Thoracic aorta (tissue), 2 donors: ENCODE measurements at regions not wholly inside any gene's neighbourhood (a gene's known extent, or its start where the extent isn't known, plus 50 kb on each side); places are given as distances from the start of the nearest gene placed in this dataset.

ENCODE experiments used
- ATAC-seq: fragments of 150-250 bp; one replicate; pipeline ENCODE4 v1.8.0; 2017; ENCODE audit warnings: low read depth; ENCODE audit not compliant: insufficient number of reproducible peaks, low FRiP score
- DNase-seq: peaks from one replicate; pipeline ENCODE4 v3.0.0-alpha.2; 2020; ENCODE audit warnings: low spot score
- H3K27ac ChIP-seq, 2 donors: fragments of 200-600 bp; sonication (generic); 1 replicate in 1 of 2; 2 replicates in 1 of 2; pipeline ENCODE4 v1.5.1; 2016; ENCODE audit warnings: mild to moderate bottlenecking in 2 of 2, moderate library complexity in 2 of 2
- H3K27me3 ChIP-seq: fragments of 200-600 bp; sonication (generic); replicated peaks from 2 replicates; pipeline ENCODE4 v1.6.0; 2016; ENCODE audit warnings: mild to moderate bottlenecking; ENCODE audit not compliant: insufficient read depth
- H3K36me3 ChIP-seq: fragments of 200-600 bp; sonication (generic); one replicate; pipeline ENCODE4 v1.5.1; 2016
- H3K4me1 ChIP-seq, 2 donors: fragments of 200-600 bp; sonication (generic); 1 replicate in 1 of 2; 2 replicates in 1 of 2; pipeline versions ENCODE4 v1.5.1 to v1.6.0; 2016; ENCODE audit warnings: low read depth in 2 of 2, mild to moderate bottlenecking in 1 of 2; ENCODE audit not compliant: control insufficient read depth in 1 of 2
- H3K4me3 ChIP-seq: fragments of 200-600 bp; sonication (generic); 2 replicates; pipeline ENCODE4 v1.5.1; 2016; ENCODE audit warnings: mild to moderate bottlenecking
- H3K9me3 ChIP-seq: fragments of 200-600 bp; sonication (generic); 2 replicates; pipeline ENCODE4 v1.5.1; 2016
- CTCF ChIP-seq: fragments of 200-600 bp; sonication (generic); IDR thresholded peaks from one replicate; pipeline ENCODE4 v1.5.1; 2019; ENCODE audit warnings: antibody characterized with exemption

- Histone ChIP-seq H3K9me3 (no peaks in the 10 kb centered on the region), H3K4me3 (no peak overlapping the region), H3K27me3 (no peaks in the 10 kb centered on the region), H3K4me1 (peaks cover 0 to 11% of the 10 kb centered on the region in 2 donors), H3K27ac (no peak overlapping the region), H3K36me3 (no peaks in the 10 kb centered on the region)
- ATAC-seq (no peak), DNase-seq (no peak)
- TF ChIP-seq CTCF = no peak
These were observed 55.0 kb upstream of the ARID5B start for GRCh38 chr10:61846370-61847031.

- Histone ChIP-seq H3K27ac (no peak overlapping the region), H3K4me1 (peaks cover 0 to 11% of the 10 kb centered on the region in 2 donors), H3K27me3 (no peaks in the 10 kb centered on the region), H3K4me3 (no peak overlapping the region), H3K9me3 (no peaks in the 10 kb centered on the region), H3K36me3 (no peaks in the 10 kb centered on the region)
- DNase-seq (no peak), ATAC-seq (no peak)
- TF ChIP-seq CTCF = no peak
These were observed 54.4 kb upstream of the ARID5B start for GRCh38 chr10:61847087-61847486.

GRCh38 chr10:61847640-61848039, 53.9 kb upstream of the ARID5B start:
- Histone ChIP-seq H3K4me1 (peaks cover 0 to 11% of the 10 kb centered on the region in 2 donors), H3K27me3 (no peaks in the 10 kb centered on the region), H3K27ac (no peak overlapping the region), H3K9me3 (no peaks in the 10 kb centered on the region), H3K4me3 (no peak overlapping the region), H3K36me3 (no peaks in the 10 kb centered on the region)
- DNase-seq (no peak), ATAC-seq (no peak)
- no peak for TF ChIP-seq CTCF

GRCh38 chr10:61850376-61850775, 51.1 kb upstream of the ARID5B start:
- no peaks in the 10 kb centered on the region for H3K36me3 ChIP-seq
- DNase-seq = no peak
- H3K4me1 ChIP-seq = no peaks in the 10 kb centered on the region
- no peaks in the 10 kb centered on the region for H3K27me3 ChIP-seq
- no peak for ATAC-seq
- no peak for TF ChIP-seq CTCF
- no peak overlapping the region for H3K27ac ChIP-seq
- H3K9me3 ChIP-seq = no peaks in the 10 kb centered on the region
- H3K4me3 ChIP-seq = no peak overlapping the region
